ENCODE measurements at regions not wholly inside any gene's neighbourhood (a gene's known extent, or its start where the extent isn't known, plus 50 kb on each side); places are given as distances from the start of the nearest gene placed in this dataset.

DNA sequence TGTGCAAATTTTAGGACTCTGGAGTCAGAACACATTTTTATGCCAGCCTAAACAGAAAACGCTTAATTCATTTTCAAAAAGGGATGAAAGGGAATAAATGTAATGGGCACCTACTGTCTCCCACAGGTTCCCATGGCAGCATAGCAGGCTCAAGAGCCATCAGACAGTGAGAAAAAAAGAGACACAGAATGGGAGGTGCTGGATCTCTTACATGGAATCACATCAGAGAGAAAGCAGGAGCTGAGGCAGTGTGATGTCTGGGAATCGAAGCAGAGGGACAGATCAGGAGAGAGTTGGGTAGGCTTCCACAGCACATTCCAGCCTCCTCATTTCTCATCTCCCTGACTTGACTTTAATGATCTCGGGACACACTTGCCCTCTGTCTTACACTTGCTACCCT is 684.3 kb downstream of the KCNJ3 start:
- H3K9me3 Mint-ChIP-seq, result no peaks in the 10 kb centered on the region
- no peak overlapping the region; the same call in 1 of the 2 replicates for H3K27ac Mint-ChIP-seq
- TF ChIP-seq ZNF232 (CRISPR knock-in tag; IDR thresholded peaks at IDR 0.05), result no peak
- no peak for TF ChIP-seq JUN (CRISPR knock-in tag; IDR thresholded peaks at IDR 0.05)
- TF ChIP-seq ZNF317 (CRISPR knock-in tag; IDR thresholded peaks at IDR 0.05; ENCODE audit: borderline replicate concordance, low read depth), result no peak
- TF ChIP-seq, protein P1, sequence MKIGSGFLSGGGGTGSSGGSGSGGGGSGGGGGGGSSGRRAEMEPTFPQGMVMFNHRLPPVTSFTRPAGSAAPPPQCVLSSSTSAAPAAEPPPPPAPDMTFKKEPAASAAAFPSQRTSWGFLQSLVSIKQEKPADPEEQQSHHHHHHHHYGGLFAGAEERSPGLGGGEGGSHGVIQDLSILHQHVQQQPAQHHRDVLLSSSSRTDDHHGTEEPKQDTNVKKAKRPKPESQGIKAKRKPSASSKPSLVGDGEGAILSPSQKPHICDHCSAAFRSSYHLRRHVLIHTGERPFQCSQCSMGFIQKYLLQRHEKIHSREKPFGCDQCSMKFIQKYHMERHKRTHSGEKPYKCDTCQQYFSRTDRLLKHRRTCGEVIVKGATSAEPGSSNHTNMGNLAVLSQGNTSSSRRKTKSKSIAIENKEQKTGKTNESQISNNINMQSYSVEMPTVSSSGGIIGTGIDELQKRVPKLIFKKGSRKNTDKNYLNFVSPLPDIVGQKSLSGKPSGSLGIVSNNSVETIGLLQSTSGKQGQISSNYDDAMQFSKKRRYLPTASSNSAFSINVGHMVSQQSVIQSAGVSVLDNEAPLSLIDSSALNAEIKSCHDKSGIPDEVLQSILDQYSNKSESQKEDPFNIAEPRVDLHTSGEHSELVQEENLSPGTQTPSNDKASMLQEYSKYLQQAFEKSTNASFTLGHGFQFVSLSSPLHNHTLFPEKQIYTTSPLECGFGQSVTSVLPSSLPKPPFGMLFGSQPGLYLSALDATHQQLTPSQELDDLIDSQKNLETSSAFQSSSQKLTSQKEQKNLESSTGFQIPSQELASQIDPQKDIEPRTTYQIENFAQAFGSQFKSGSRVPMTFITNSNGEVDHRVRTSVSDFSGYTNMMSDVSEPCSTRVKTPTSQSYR (CRISPR knock-in tag; IDR thresholded peaks at IDR 0.05), result no peak
- TF ChIP-seq, protein P2, sequence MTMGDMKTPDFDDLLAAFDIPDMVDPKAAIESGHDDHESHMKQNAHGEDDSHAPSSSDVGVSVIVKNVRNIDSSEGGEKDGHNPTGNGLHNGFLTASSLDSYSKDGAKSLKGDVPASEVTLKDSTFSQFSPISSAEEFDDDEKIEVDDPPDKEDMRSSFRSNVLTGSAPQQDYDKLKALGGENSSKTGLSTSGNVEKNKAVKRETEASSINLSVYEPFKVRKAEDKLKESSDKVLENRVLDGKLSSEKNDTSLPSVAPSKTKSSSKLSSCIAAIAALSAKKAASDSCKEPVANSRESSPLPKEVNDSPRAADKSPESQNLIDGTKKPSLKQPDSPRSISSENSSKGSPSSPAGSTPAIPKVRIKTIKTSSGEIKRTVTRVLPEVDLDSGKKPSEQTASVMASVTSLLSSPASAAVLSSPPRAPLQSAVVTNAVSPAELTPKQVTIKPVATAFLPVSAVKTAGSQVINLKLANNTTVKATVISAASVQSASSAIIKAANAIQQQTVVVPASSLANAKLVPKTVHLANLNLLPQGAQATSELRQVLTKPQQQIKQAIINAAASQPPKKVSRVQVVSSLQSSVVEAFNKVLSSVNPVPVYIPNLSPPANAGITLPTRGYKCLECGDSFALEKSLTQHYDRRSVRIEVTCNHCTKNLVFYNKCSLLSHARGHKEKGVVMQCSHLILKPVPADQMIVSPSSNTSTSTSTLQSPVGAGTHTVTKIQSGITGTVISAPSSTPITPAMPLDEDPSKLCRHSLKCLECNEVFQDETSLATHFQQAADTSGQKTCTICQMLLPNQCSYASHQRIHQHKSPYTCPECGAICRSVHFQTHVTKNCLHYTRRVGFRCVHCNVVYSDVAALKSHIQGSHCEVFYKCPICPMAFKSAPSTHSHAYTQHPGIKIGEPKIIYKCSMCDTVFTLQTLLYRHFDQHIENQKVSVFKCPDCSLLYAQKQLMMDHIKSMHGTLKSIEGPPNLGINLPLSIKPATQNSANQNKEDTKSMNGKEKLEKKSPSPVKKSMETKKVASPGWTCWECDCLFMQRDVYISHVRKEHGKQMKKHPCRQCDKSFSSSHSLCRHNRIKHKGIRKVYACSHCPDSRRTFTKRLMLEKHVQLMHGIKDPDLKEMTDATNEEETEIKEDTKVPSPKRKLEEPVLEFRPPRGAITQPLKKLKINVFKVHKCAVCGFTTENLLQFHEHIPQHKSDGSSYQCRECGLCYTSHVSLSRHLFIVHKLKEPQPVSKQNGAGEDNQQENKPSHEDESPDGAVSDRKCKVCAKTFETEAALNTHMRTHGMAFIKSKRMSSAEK (CRISPR knock-in tag; IDR thresholded peaks at IDR 0.05; ENCODE audit: borderline replicate concordance), result no peak
- TF ChIP-seq, protein P3, sequence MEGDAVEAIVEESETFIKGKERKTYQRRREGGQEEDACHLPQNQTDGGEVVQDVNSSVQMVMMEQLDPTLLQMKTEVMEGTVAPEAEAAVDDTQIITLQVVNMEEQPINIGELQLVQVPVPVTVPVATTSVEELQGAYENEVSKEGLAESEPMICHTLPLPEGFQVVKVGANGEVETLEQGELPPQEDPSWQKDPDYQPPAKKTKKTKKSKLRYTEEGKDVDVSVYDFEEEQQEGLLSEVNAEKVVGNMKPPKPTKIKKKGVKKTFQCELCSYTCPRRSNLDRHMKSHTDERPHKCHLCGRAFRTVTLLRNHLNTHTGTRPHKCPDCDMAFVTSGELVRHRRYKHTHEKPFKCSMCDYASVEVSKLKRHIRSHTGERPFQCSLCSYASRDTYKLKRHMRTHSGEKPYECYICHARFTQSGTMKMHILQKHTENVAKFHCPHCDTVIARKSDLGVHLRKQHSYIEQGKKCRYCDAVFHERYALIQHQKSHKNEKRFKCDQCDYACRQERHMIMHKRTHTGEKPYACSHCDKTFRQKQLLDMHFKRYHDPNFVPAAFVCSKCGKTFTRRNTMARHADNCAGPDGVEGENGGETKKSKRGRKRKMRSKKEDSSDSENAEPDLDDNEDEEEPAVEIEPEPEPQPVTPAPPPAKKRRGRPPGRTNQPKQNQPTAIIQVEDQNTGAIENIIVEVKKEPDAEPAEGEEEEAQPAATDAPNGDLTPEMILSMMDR (IDR thresholded peaks at IDR 0.05), result no peak
- no peak for TF ChIP-seq MYBL2 (CRISPR knock-in tag; IDR thresholded peaks at IDR 0.05)
- no peak for TF ChIP-seq KAT7 (CRISPR knock-in tag; IDR thresholded peaks at IDR 0.05; ENCODE audit: borderline replicate concordance)
- no peak for TF ChIP-seq TCF7 (CRISPR knock-in tag; IDR thresholded peaks at IDR 0.05; ENCODE audit: low read depth)
- TF ChIP-seq, protein P4, sequence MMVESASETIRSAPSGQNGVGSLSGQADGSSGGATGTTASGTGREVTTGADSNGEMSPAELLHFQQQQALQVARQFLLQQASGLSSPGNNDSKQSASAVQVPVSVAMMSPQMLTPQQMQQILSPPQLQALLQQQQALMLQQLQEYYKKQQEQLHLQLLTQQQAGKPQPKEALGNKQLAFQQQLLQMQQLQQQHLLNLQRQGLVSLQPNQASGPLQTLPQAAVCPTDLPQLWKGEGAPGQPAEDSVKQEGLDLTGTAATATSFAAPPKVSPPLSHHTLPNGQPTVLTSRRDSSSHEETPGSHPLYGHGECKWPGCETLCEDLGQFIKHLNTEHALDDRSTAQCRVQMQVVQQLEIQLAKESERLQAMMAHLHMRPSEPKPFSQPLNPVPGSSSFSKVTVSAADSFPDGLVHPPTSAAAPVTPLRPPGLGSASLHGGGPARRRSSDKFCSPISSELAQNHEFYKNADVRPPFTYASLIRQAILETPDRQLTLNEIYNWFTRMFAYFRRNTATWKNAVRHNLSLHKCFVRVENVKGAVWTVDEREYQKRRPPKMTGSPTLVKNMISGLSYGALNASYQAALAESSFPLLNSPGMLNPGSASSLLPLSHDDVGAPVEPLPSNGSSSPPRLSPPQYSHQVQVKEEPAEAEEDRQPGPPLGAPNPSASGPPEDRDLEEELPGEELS (CRISPR knock-in tag; IDR thresholded peaks at IDR 0.05), result no peak
- no peak for TF ChIP-seq NFE2L1 (CRISPR knock-in tag; IDR thresholded peaks at IDR 0.05)
- TF ChIP-seq RELA (CRISPR knock-in tag; IDR thresholded peaks at IDR 0.05; ENCODE audit: borderline replicate concordance), result no peak
- TF ChIP-seq, protein P5, sequence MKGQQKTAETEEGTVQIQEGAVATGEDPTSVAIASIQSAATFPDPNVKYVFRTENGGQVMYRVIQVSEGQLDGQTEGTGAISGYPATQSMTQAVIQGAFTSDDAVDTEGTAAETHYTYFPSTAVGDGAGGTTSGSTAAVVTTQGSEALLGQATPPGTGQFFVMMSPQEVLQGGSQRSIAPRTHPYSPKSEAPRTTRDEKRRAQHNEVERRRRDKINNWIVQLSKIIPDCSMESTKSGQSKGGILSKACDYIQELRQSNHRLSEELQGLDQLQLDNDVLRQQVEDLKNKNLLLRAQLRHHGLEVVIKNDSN (CRISPR knock-in tag; IDR thresholded peaks at IDR 0.05), result no peak
- CTCF ChIA-PET, result interaction anchor here (1.7 kb wide), 1 partner anchor 433 kb away, joined by 4 read pairs; no protein-coding TSS in a partner anchor
- ATAC-seq (no peak), DNase-seq (ENCODE audit: low spot score) (no peak)
- no peaks in the 10 kb centered on the region for H3K27me3 Mint-ChIP-seq (ENCODE audit: low read depth)
- no peaks in the 10 kb centered on the region for H3K4me1 Mint-ChIP-seq
- H3K4me3 Mint-ChIP-seq, result no peak overlapping the region
- POLR2A ChIA-PET, result no interaction called here
- no peaks in the 10 kb centered on the region for H3K36me3 Mint-ChIP-seq

DNA sequence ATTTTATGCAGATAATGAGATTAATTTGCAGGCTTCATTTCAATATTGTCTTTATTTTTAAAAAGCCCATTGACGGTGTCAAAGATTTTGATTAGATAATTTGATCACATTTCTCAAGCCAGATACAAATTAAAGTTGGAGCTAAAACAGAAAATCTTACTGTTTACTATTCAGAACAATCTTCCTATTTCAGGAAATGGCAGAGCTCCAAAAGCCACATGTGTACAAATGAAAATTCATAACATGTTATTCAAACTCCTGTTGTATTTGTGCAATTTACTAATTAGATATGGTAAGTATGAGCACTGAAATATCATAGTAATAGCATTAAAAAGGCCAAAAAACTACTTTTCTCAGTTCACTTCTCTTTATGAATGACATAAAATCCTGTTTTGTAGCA is 682.9 kb downstream of the KCNJ3 start:
- H3K36me3 Mint-ChIP-seq, result no peaks in the 10 kb centered on the region
- no peaks in the 10 kb centered on the region for H3K27me3 Mint-ChIP-seq (ENCODE audit: low read depth)
- ChIA-PET POLR2A (no interaction called here), CTCF (no interaction called here)
- H3K9me3 Mint-ChIP-seq, result no peaks in the 10 kb centered on the region
- DNase-seq (ENCODE audit: low spot score), result no peak
- no peak overlapping the region for H3K27ac Mint-ChIP-seq
- no peaks in the 10 kb centered on the region for H3K4me1 Mint-ChIP-seq
- ATAC-seq, result no peak
- no peak overlapping the region for H3K4me3 Mint-ChIP-seq
- TF ChIP-seq NFATC4 (CRISPR knock-in tag; IDR thresholded peaks at IDR 0.05) (no peak), NR2C2 (CRISPR knock-in tag; IDR thresholded peaks at IDR 0.05) (no peak), ZNF138 (CRISPR knock-in tag; conservative IDR thresholded peaks at IDR 0.05) (no peak)
- TF ChIP-seq, protein P6, sequence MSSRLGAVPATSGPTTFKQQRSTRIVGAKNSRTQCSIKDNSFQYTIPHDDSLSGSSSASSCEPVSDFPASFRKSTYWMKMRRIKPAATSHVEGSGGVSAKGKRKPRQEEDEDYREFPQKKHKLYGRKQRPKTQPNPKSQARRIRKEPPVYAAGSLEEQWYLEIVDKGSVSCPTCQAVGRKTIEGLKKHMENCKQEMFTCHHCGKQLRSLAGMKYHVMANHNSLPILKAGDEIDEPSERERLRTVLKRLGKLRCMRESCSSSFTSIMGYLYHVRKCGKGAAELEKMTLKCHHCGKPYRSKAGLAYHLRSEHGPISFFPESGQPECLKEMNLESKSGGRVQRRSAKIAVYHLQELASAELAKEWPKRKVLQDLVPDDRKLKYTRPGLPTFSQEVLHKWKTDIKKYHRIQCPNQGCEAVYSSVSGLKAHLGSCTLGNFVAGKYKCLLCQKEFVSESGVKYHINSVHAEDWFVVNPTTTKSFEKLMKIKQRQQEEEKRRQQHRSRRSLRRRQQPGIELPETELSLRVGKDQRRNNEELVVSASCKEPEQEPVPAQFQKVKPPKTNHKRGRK (CRISPR knock-in tag; IDR thresholded peaks at IDR 0.05; ENCODE audit: borderline replicate concordance), result no peak
- TF ChIP-seq, protein P7, sequence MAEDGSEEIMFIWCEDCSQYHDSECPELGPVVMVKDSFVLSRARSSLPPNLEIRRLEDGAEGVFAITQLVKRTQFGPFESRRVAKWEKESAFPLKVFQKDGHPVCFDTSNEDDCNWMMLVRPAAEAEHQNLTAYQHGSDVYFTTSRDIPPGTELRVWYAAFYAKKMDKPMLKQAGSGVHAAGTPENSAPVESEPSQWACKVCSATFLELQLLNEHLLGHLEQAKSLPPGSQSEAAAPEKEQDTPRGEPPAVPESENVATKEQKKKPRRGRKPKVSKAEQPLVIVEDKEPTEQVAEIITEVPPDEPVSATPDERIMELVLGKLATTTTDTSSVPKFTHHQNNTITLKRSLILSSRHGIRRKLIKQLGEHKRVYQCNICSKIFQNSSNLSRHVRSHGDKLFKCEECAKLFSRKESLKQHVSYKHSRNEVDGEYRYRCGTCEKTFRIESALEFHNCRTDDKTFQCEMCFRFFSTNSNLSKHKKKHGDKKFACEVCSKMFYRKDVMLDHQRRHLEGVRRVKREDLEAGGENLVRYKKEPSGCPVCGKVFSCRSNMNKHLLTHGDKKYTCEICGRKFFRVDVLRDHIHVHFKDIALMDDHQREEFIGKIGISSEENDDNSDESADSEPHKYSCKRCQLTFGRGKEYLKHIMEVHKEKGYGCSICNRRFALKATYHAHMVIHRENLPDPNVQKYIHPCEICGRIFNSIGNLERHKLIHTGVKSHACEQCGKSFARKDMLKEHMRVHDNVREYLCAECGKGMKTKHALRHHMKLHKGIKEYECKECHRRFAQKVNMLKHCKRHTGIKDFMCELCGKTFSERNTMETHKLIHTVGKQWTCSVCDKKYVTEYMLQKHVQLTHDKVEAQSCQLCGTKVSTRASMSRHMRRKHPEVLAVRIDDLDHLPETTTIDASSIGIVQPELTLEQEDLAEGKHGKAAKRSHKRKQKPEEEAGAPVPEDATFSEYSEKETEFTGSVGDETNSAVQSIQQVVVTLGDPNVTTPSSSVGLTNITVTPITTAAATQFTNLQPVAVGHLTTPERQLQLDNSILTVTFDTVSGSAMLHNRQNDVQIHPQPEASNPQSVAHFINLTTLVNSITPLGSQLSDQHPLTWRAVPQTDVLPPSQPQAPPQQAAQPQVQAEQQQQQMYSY (CRISPR knock-in tag; IDR thresholded peaks at IDR 0.05), result no peak
